CD4-positive, alpha-beta T cell treated with Interleukin-15 for 4 hours (primary cell): ENCODE measurements at regions not wholly inside any gene's neighbourhood (a gene's known extent, or its start where the extent isn't known, plus 50 kb on each side); places are given as distances from the start of the nearest gene placed in this dataset.

ENCODE experiments used
- DNase-seq: peaks from one replicate; pipeline ENCODE4 v3.0.0-alpha.2; 2020; ENCODE audit warnings: low spot score

- DNase-seq = no peak
Observed at GRCh38 chr7:10696064-10696463, 277.6 kb upstream of the PHF14 start.

GRCh38 chr7:10703059-10703458, 270.6 kb upstream of the PHF14 start:
- DNase-seq = no peak

GRCh38 chr7:10703981-10704380, 269.7 kb upstream of the PHF14 start:
- DNase-seq = no peak

- no peak for DNase-seq
Observed at GRCh38 chr7:10704653-10705052, 269.0 kb upstream of the PHF14 start.

- no peak for DNase-seq
Observed at GRCh38 chr7:10706875-10707493, 266.7 kb upstream of the PHF14 start.

- no peak for DNase-seq
Observed at GRCh38 chr7:10707519-10707918, 266.2 kb upstream of the PHF14 start.

GRCh38 chr7:10708447-10708846, 265.2 kb upstream of the PHF14 start:
- no peak for DNase-seq

GRCh38 chr7:10718768-10719167, 254.9 kb upstream of the PHF14 start:
- DNase-seq = no peak

- DNase-seq = no peak
Observed at GRCh38 chr7:10720042-10720441, 253.6 kb upstream of the PHF14 start.

- DNase-seq = no peak
Observed at GRCh38 chr7:10721289-10721688, 252.4 kb upstream of the PHF14 start.

GRCh38 chr7:10723832-10724231, 249.8 kb upstream of the PHF14 start:
- DNase-seq = no peak

GRCh38 chr7:10724449-10724848, 249.2 kb upstream of the PHF14 start:
- no peak for DNase-seq

GRCh38 chr7:10727636-10728035, 246.0 kb upstream of the PHF14 start:
- no peak for DNase-seq

- DNase-seq = no peak
Observed at GRCh38 chr7:10731253-10731773, 242.4 kb upstream of the PHF14 start.

GRCh38 chr7:10733747-10734146, 239.9 kb upstream of the PHF14 start:
- DNase-seq = no peak

GRCh38 chr7:10734595-10734994, 239.1 kb upstream of the PHF14 start:
- DNase-seq = no peak

- no peak for DNase-seq
Observed at GRCh38 chr7:10739401-10739800, 234.3 kb upstream of the PHF14 start.

- no peak for DNase-seq
Observed at GRCh38 chr7:10740805-10741204, 232.9 kb upstream of the PHF14 start.

GRCh38 chr7:10756981-10757380, 216.7 kb upstream of the PHF14 start:
- no peak for DNase-seq

GRCh38 chr7:10759120-10759519, 214.6 kb upstream of the PHF14 start:
- DNase-seq = no peak

- no peak for DNase-seq
Observed at GRCh38 chr7:10767771-10768170, 205.9 kb upstream of the PHF14 start.

GRCh38 chr7:10770176-10770575, 203.5 kb upstream of the PHF14 start:
- no peak for DNase-seq

- no peak for DNase-seq
Observed at GRCh38 chr7:10773430-10773829, 200.2 kb upstream of the PHF14 start.
